OCI-LY7 (cell line): ENCODE measurements at regions not wholly inside any gene's neighbourhood (a gene's known extent, or its start where the extent isn't known, plus 50 kb on each side); places are given as distances from the start of the nearest gene placed in this dataset.

ENCODE experiments used
- BruUV-seq: library from RNA; stranded (reverse); fragments of 400-500 nt; replicated peaks from 2 replicates; lab custom pipeline; 2021; lab: Mats Ljungman, UMichigan
- CTCF ChIA-PET: fragments of 300-600 bp; sonication (Branson Sonifier 250); formaldehyde crosslinking; loops from one replicate; lab custom pipeline; 2022; ENCODE audit warnings: antibody characterized with exemption; ENCODE audit not compliant: unreplicated experiment; lab: Charles Lee
- POLR2A ChIA-PET: fragments of 300-600 bp; sonication (Branson Sonifier 250); formaldehyde crosslinking; loops from one replicate; lab custom pipeline; 2022; ENCODE audit warnings: antibody characterized with exemption; lab: Charles Lee
- DNase-seq: peaks from one replicate; pipeline ENCODE4 v3.0.0-alpha.2; 2015; ENCODE audit warnings: low spot score
- H2AFZ ChIP-seq: fragments of 200-600 bp; sonication (generic), shearing (Covaris generic); 2 replicates; pipeline ENCODE4 v1.6.1; 2014; ENCODE audit warnings: mild to moderate bottlenecking, antibody characterized with exemption, low read length, moderate library complexity
- H3K27ac ChIP-seq: fragments of 200-600 bp; sonication (generic); 2 replicates; pipeline ENCODE4 v1.5.1; 2014; ENCODE audit warnings: mixed run types, low read depth, mild to moderate bottlenecking, moderate library complexity, low read length, inconsistent platforms; ENCODE audit not compliant: poor library complexity, severe bottlenecking
- H3K36me3 ChIP-seq: fragments of 200-600 bp; sonication (generic); 2 replicates; pipeline ENCODE4 v1.6.1; 2014; ENCODE audit warnings: mild to moderate bottlenecking, antibody characterized with exemption, low read length, moderate library complexity, mixed read lengths; ENCODE audit not compliant: insufficient read depth
- H3K4me1 ChIP-seq: fragments of 200-600 bp; sonication (generic); 2 replicates; pipeline ENCODE4 v1.5.1; 2014; ENCODE audit warnings: mild to moderate bottlenecking, low read length; ENCODE audit not compliant: insufficient read depth, poor library complexity, severe bottlenecking
- H3K4me2 ChIP-seq: fragments of 200-600 bp; sonication (generic); 2 replicates; pipeline ENCODE4 v1.6.1; 2014; ENCODE audit warnings: mild to moderate bottlenecking, low read length
- H3K4me3 ChIP-seq: fragments of 200-600 bp; sonication (generic); 2 replicates; pipeline ENCODE4 v1.5.1; 2014; ENCODE audit warnings: mild to moderate bottlenecking, low read depth, low read length; ENCODE audit not compliant: poor library complexity, severe bottlenecking
- H3K79me2 ChIP-seq: fragments of 200-600 bp; sonication (generic); 2 replicates; pipeline ENCODE4 v1.6.1; 2016; ENCODE audit warnings: low read depth, mild to moderate bottlenecking, low read length, moderate library complexity, mixed read lengths; ENCODE audit not compliant: insufficient read depth
- H3K9me2 ChIP-seq: fragments of 200-600 bp; sonication (generic); 2 replicates; pipeline ENCODE4 v1.6.1; 2016; ENCODE audit warnings: mild to moderate bottlenecking, low read length, mixed read lengths; ENCODE audit not compliant: insufficient read depth
- H3K9me3 ChIP-seq: fragments of 200-600 bp; sonication (generic); 2 replicates; pipeline ENCODE4 v1.6.1; 2014; ENCODE audit warnings: mild to moderate bottlenecking, mixed run types, low read length, mixed read lengths
- H4K20me1 ChIP-seq: fragments of 200-600 bp; sonication (generic); 2 replicates; pipeline ENCODE4 v1.6.1; 2014; ENCODE audit warnings: mild to moderate bottlenecking, antibody characterized with exemption, low read length, moderate library complexity, mixed read lengths; ENCODE audit not compliant: insufficient read depth
- EZH2phosphoT487 ChIP-seq: fragments of 200-600 bp; sonication (generic); IDR thresholded peaks from 2 replicates; pipeline ENCODE4 v1.6.1; 2018; ENCODE audit warnings: low read depth, borderline replicate concordance, mild to moderate bottlenecking, mixed run types, antibody characterized with exemption, low read length, moderate library complexity, mixed read lengths
- intact Hi-C: fragments of 100-400 bp; cut with micrococcal nuclease; formaldehyde crosslinking; loops from one replicate; pipeline ENCODE4 v1.10.0; 2022; ENCODE audit not compliant: unreplicated experiment
- TF ChIP-seq, protein P1 (sequence below): fragments of 200-600 bp; sonication (generic); conservative IDR thresholded peaks from 2 replicates; pipeline ENCODE4 v1.5.1; 2014; ENCODE audit warnings: mild to moderate bottlenecking, antibody characterized with exemption, low read length, moderate library complexity, mixed read lengths

DNA sequence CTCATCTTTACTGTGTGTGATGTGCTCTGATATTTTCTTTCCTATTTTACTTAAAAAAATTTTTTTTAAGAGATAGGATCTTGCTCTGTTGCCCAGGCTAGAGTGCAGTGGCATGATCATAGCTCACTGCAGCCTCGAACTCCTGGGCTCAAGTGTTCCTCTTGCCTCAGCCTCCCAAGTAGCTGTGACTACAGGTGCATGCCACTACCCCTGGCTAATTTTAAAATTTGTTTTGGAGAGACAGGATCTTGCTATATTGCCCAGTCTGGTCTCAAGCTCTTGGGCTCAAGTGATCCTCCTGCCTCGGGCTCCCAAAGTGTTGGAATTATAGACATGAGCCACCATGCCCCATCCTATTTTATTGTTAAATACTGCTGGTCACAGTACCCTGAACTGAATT is 67.4 kb downstream of the FOXD2 start:
- no peaks in the 10 kb centered on the region for H3K36me3 ChIP-seq
- no peak overlapping the region for H3K4me3 ChIP-seq
- no peaks in the 10 kb centered on the region for H4K20me1 ChIP-seq
- ChIA-PET POLR2A (interaction anchor here (0.6 kb wide), 1 partner anchor 90 kb away, joined by 3 read pairs; no protein-coding TSS in a partner anchor), CTCF (no interaction called here)
- H3K4me1 ChIP-seq, result no peaks in the 10 kb centered on the region
- no peaks in the 10 kb centered on the region for H3K9me2 ChIP-seq
- no peaks in the 10 kb centered on the region for H3K9me3 ChIP-seq
- TF ChIP-seq, protein P1, sequence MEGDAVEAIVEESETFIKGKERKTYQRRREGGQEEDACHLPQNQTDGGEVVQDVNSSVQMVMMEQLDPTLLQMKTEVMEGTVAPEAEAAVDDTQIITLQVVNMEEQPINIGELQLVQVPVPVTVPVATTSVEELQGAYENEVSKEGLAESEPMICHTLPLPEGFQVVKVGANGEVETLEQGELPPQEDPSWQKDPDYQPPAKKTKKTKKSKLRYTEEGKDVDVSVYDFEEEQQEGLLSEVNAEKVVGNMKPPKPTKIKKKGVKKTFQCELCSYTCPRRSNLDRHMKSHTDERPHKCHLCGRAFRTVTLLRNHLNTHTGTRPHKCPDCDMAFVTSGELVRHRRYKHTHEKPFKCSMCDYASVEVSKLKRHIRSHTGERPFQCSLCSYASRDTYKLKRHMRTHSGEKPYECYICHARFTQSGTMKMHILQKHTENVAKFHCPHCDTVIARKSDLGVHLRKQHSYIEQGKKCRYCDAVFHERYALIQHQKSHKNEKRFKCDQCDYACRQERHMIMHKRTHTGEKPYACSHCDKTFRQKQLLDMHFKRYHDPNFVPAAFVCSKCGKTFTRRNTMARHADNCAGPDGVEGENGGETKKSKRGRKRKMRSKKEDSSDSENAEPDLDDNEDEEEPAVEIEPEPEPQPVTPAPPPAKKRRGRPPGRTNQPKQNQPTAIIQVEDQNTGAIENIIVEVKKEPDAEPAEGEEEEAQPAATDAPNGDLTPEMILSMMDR, result no peak
- TF ChIP-seq EZH2phosphoT487, result no peak
- no peak overlapping the region for H2AFZ ChIP-seq
- BruUV-seq, result no TSS peak
- no peaks in the 10 kb centered on the region for H3K79me2 ChIP-seq
- DNase-seq, result no peak
- H3K27ac ChIP-seq, result no peak overlapping the region
- intact Hi-C loops, result no loop called here
- no peak overlapping the region for H3K4me2 ChIP-seq

DNA sequence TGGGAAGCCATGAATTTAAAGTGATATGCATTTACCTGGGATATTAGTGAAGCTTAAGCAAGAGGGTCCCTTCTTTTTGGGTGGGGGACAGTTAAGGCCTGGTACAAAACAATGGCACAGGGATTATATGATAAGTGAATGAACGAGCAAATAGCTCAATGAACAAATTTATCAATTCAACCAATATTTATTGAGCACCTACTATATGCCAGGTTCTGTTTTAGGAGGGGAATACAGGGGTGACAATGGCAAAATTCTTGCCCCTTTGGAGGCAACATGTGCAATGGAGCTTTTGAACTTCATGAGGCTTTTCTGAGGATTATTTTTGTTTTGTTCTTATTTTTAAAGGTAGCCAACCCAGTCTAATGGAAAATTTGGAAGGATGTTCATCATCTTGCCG is 68.2 kb downstream of the FOXD2 start:
- no peak for TF ChIP-seq EZH2phosphoT487
- TF ChIP-seq, protein P1, result no peak
- intact Hi-C loops, result no loop called here
- Histone ChIP-seq H3K4me1 (no peaks in the 10 kb centered on the region), H3K27ac (no peak overlapping the region), H3K79me2 (no peaks in the 10 kb centered on the region), H3K4me2 (no peak overlapping the region), H2AFZ (no peak overlapping the region), H3K9me2 (no peaks in the 10 kb centered on the region), H3K9me3 (no peaks in the 10 kb centered on the region), H3K4me3 (no peak overlapping the region), H4K20me1 (no peaks in the 10 kb centered on the region), H3K36me3 (no peaks in the 10 kb centered on the region)
- POLR2A ChIA-PET, result interaction anchor here (0.6 kb wide), 1 partner anchor 89 kb away, joined by 3 read pairs; no protein-coding TSS in a partner anchor
- CTCF ChIA-PET, result no interaction called here
- no TSS peak for BruUV-seq
- no peak for DNase-seq

GRCh38 chr1:47507144-47507543 is 69.3 kb downstream of the FOXD2 start:
- DNase-seq, result no peak
- no peaks in the 10 kb centered on the region for H3K36me3 ChIP-seq
- H3K79me2 ChIP-seq, result no peaks in the 10 kb centered on the region
- BruUV-seq, result no TSS peak
- no peaks in the 10 kb centered on the region for H3K4me1 ChIP-seq
- no peaks in the 10 kb centered on the region for H4K20me1 ChIP-seq
- H3K27ac ChIP-seq, result no peak overlapping the region
- POLR2A ChIA-PET, result no interaction called here
- CTCF ChIA-PET, result no interaction called here
- no peak overlapping the region for H2AFZ ChIP-seq
- H3K9me2 ChIP-seq, result no peaks in the 10 kb centered on the region
- H3K4me3 ChIP-seq, result no peak overlapping the region
- H3K4me2 ChIP-seq, result no peak overlapping the region
- intact Hi-C loops, result no loop called here
- no peaks in the 10 kb centered on the region for H3K9me3 ChIP-seq
- TF ChIP-seq, protein P1, result no peak
- TF ChIP-seq EZH2phosphoT487, result no peak
